OCI-M2 (cell line): ENCODE measurements at regions not wholly inside any gene's neighbourhood (a gene's known extent, or its start where the extent isn't known, plus 50 kb on each side); places are given as distances from the start of the nearest gene placed in this dataset.
"Not testable (repeated sequence)": the region's sequence is repeated elsewhere in the genome, so short reads cannot be mapped to it uniquely, and the experiment has no call there.

Experiments used
- DNase-seq: peaks from one replicate; lab custom pipeline; 2025; ENCODE audit not compliant: unreplicated experiment; lab: John Stamatoyannopoulos, UW

DNA sequence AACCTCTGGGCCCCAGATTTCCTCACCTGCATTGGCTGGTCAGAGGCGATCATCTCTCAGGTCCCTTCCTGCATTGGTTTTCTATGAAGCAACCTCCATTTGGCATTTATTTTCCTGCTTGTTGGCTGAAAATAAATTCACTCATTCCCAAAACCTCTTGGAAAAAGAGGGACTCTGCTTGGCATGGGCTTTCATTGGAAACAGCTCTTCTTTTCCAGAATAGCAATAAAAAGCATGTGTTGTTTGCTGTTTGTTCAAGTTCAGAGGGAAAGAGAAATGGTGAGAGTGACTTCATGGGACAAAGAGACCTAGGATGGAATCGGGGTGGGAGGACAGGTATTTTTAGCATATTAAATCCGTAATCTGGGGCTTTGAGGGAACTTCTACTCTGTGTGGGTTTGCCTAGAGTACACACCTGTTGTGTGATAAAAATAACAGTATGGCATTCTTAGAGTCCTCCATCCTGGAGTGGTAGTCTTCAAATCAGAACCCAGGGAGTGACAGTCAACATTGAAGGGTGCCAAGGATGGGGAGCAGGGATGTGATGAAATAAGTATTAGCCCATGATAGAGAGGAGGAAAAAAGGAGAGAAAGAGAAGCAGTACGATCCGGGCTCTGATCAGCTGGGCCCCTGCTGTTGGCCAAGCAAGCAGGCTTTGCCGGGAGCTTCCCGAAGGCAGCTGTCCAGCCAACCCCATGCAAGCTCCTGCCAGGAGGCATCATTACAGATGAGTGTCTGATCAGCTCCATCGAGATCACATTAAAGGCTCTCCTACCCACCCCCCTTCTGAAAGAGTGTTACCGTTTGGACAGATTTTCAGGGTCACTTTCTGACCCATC, 131.9 kb upstream of the NFIA start:
- no peak for DNase-seq

DNA sequence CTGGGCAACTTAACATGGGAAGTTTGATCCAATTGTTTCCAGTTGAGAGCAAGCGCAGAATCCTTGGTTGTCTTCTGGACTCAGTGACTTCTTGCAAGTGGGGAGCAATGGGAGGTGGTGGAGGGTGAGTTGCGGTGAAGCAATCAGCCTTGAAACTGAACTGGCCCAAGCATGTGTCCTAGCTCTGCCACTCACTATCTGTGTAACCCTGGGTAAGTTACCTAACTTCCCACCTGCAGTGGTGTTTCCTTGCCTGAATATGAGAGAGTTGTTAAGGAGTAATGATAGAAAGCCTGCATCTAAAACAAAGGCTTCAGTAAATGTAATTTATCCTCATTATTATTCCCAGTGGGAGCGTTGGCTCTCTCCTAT, 132.5 kb upstream of the NFIA start:
- DNase-seq: no peak

DNA sequence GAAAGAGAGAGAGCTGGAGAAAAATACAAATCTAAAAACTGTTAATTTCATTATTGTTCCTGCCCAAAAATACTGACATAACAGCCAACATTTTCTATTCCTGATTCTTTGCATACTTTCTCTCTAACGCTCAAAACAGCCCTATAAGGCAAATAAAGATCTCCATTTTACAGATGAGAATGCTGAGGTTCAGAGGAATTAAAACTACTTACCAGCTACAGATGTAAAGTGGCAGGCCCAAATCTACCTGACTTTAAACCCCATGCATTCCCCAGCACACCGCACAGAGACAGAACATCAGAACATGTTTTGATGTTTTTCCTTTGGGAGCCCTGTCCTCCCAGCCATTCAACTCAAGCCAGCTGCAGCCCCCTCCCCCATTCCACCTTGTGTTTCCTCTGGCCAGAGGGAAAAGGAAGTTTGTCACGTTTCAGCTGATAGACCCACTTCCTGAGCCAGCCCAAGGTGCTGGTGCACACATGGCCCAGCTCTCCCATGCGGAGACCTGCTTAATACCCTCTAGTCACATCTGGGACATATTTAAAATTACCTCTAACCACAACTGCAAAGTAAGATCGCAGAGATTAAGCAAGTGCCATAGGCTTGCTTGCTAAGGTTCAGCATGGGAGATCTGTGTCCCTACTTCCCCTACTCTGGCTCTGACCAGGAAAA, 133.1 kb upstream of the NFIA start:
- DNase-seq: no peak

DNA sequence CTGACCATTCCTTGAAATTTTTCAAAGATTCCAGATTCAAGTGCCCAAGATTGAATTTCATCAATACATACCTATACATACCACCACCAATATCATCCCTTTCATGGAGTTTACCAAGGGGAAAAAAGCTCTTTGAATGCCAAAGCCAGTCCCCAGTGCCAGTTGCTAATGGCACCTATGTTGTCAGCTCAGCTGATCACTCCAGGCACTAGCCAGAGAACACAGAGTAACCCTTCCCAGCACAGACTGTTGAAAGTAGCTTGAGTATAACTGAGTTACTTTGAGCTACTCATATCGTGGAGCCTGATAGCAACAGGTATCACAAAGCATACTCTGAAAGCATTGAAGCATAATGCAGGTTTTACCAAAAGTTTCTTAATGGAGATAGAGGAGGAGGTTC, 133.9 kb upstream of the NFIA start:
- no peak for DNase-seq

DNA sequence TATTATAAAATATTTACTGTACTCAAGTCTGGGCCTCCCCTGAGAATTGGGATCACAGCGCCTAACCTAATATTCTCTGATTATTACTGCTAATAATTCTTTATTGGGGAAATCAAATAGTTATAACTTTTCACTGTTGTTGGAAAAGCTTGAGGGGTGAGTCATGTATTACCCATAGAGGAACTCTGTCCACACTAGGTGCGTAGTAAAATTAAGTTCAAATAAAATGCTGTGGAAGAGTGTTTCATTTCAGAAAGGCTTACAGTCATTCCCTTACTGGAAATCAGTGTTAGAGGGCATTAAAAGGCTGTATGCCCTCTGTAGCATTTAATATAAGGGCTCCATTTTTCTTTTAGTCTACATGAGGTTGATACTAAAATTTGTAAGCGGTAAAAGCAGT, 135.0 kb upstream of the NFIA start:
- no peak for DNase-seq

DNA sequence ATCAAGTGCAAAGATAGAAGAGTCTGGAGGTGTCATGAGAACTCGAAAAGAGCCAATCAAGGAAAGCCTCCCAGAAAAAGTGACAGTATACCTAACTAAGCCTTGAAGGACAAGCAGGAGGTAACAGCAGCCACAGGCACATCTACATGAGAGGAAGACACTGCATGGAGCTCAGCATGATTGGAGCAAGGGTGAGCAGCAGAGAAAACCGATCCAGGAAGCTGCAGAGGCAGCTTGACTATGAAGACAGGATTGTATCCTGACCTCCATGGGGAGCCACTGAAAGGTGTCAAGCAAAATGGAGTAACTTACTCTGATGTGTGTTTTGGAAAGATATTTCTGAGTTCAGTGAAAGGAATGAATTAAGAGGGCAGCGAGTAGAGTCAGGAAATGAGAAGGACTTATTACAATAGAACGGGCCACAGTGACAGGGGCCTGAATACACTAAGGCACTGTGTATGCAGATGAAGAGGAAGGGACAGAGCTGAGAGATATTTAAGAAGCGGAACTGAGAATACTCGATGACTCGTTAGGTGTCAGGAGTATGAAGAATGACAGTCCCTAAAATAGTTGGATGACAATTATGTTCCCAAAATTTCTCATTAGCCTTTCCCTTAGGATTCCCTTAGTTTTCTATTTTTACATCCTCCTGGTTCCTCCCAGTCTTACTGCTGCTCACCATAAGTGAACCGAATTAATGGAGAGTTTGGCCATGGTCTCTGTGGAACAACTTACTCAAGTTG, 139.3 kb upstream of the NFIA start:
- DNase-seq: no peak

DNA sequence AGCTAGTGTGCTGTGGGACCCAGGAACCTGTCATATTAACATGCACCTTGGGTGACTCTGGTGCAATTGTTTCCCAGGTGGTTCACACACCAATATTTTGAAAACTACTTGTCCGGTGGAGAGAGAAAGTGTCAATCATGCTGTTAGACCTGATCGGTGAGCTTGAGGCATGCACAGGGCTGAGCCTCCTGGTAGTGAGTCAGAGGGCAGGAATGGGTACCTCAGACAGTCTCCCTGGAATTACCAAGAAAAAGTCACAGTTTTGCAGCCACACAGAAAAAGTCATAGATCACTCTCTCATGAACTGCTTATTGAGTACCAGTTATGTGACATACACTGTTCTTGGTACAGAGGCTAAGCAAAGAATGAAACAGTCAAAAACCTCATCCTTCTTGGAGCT, 140.1 kb upstream of the NFIA start:
- no peak for DNase-seq

DNA sequence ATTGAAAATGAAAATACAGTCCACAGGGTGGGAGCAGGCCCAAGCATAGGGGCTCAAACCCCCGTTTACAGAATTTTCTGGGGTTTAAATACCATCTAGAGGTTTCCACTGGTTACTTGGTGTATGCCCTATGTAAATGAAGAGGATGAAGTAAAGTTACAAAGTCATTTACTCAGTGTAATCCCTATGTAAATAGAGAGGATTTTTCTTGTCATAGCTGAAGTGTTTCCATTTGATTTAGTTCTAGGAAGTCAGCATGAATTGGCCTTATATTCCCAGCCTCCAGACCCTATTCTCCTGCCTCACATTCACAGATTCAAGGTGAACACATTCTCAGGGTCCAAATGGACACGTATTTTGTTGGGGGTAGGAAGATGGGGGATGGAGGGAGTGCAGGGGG, 141.7 kb upstream of the NFIA start:
- not testable (repeated sequence) for DNase-seq

DNA sequence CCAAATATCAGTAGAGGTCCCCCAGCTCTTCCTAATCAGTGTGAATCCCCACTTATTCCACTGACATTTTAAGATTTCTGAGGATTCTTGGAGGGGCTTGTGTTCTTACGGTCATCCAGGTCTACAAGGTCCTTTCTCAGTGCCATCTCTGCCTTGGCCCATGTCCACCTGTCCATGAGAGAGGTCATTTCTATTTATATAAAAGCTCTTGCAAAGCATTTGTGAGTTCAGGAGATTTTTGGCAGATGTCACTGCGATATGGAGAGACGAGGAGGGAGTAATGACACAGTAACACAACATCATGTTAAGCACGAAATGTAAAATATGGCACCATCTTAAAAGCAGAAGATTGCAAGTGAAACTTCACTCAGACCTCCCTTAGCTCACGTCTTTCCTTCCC, 144.6 kb upstream of the NFIA start:
- no peak for DNase-seq

DNA sequence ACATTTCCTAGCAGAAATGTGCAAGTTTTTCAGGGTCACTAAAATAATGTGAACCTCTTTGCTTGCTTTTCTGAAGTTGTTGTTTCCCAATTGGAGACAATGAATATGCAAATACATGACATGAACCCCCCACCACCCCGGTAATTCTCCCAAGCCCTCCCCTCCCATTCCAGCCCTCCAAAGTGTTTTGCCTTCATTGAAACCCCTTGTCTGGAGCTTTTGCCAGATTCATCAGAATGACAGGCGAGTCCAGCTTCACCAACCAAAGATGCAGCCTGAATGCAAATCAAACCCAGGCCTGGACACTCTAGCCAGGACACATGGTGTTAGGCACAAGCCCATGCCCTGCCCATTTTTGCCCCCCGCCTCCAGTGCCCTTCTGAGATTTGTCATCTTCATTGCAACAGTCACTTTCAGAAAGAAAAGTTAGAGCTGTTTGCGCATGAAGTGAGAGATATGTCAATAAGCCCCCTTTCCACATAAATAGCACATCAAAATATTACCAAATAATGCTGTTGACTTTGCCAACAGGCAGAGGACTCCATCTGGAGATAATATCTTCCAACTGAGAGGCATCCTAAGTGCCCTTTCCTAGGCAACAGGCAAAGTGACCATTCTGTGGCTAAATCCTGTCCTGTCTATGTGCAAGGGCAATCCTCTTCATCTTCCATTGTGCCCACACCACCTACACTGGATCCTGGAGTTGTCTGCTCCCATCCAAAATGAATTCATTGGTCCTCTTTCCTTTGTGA, 145.6 kb upstream of the NFIA start:
- no peak for DNase-seq

DNA sequence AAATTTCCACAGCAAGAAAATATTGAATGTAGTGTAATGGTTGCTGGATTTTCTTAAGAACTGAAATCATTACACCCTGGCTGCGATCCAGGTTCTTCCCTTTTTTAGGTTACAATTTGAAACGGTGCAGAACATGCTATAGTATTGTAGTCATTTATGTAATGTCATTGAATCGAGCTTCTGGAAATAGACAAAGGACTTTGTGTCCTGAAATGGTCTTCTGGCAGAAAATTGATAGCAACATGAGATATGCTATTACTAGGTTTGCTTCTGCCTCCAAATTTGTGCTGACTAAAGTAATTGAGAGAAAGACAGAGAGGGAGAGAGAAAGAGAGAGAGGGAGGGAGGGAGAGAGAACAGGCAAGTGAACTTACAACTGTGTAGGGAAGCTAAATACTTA, 146.2 kb upstream of the NFIA start:
- DNase-seq: no peak

DNA sequence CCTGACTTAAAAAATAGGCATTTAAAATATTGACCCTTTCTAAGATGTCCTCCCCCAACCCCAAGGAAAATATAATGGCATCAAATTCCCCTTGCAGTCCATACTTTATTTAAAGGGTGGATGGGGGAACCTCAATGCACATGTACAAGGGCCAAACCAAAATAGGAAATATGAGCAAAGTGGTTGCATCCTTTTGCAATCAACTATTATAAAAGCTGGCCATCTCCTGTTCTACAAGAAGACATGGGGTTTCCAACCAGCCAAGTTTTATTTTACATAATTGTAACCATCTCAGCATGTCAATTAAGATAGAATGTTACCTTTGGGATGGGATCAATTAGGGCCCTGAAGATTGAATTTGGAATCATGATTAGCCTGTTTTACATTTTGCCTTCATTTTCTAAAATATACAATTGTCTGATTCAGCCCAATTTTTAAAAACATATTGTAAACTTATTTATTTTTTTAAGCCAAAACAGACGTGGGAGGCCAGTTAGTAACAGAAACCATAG, 146.7 kb upstream of the NFIA start:
- no peak for DNase-seq

DNA sequence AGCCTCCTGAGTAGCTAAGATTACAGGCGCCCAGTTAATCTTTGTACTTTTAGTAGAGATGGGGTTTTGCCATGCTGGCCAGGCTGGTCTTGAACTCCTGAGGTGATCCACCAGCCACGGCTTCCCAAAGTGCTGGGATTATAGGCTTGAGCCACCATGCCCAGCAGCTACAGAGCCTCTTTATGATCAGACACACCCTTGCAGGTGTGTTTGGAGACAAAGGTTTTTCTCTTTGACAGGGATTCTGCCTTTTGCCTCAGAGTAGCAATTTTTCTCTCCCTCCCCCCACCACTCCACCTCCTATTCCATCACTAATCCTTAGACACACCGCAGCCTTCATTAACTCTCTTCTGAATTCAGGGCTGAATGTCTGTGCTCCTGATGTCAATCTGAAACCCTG, 152.2 kb upstream of the NFIA start:
- DNase-seq: no peak

DNA sequence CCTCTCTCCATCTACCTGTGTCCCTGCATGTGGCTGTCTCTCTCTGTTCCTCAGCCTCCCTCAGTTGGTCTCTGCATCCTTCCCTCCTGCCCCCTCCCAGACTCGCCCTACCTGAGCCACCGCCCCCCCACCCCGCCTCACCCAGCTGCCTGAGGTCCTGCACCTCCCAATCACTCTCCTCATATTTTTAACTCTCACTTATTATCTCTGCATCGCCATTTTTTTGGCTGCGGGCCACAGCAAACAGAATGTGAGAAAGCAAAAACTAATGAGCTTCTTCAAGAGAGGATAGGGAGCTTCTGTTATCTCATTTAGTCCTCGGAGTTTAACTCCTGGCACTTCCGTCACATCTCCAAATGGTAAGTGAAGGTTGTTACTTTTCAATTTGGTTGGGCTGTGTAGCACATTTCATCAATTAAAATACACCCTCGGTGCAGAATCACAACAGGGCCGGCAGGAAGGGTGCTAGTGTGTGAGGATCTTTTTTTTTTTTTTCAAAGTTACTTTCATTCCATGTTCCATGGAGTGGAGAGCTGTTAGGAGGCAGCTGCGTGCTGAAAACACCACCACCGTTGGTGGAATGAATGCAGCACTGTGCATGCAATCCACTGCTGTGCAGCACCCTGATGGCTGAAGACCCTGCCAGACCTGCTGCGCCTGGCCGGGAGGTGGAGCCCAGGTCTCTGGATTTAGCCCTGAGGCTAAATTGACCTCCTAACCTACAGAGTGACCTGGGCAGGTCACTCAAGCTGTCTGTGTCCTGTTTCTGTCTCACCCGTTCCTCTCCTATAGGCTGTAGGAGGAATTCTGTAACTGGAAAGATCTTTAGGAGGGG, 157.2 kb upstream of the NFIA start:
- no peak for DNase-seq

DNA sequence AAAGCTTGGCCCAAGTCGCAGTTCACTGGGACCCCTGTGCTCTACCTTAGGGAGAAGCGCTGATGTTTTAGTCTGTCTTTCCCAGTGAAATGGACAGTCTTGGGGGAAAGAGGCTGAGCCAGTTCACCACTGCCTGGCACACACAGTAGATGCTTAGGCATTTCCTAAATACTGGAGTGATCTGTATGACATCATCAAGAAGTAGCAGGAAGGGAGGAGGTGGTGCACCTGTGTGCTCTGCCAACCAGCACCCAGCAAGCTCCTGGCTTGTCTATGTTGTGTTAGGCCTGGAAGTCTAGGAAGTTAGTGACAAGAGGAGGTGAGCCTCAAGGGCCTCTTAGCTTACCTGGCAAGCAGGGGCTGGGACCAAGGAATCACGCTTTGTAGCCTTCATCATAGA, 158.2 kb upstream of the NFIA start:
- DNase-seq: no peak

DNA sequence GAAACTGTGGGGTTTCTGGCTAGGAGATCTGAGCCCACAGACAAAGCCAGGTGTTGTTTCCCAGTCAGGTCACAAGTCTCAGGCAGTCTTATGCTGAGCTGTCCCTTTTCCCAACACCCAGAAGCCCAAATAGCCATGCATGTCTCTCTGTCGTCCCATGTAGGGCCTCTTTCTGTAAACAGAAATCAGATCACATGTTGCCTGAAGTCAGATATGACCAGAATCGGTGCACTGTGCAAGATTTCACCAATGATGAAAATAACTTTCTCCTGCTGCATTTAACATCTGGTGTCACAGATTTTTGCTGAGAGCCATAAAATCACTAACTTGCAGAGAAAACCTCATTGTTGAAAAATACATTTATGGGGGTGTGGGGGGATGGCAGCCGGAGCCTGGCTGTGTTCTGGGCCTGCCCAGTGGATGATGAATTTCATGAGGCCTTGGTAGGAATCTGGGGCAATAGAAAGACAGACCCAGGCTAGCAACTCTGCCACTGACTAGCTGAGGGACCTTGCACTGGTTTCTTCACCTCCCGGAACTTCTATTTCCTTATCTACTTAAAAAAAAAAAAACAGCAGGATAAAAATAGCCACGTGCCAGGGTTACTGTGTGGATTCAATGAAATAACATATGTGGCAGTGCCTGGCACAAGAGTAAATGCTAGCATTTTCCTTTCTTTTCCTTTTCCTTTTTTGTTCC, 158.8 kb upstream of the NFIA start:
- DNase-seq: no peak

DNA sequence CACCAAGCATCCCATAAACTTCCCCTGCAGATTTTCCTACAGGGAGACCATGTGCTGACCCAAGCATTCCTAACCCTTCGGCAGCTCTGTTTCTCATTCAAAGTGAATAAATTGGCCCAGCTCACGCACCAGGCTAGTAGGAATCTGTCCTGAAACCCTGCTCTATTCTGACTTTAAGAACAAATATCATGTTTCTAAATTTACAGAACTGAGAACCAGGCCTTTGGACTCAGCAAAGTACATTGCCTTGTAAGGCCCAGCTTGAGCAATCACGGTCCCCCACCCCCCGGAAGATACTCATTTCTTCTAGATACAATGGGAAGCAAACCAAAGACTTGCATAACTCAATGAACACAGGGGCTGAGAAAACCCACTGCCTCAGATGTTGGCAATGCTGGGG, 160.1 kb upstream of the NFIA start:
- DNase-seq: no peak

DNA sequence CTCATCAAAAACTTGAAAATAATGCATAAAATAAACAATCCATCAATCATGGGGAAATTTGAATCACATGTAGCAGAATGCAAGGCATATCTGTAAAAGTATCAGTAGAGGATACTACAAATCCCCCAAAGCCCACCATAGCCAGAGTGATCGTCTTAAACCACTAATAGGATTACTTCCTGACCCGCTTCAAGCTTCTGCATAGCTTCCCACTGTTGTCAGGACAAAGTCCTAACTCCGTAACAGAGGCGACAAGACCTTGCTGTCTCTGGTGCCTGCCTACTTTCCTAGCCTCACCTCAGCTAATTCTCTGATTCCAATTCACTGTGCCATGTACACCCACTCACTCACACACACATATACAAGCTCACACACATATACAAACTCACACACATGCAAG, 161.2 kb upstream of the NFIA start:
- DNase-seq: no peak

DNA sequence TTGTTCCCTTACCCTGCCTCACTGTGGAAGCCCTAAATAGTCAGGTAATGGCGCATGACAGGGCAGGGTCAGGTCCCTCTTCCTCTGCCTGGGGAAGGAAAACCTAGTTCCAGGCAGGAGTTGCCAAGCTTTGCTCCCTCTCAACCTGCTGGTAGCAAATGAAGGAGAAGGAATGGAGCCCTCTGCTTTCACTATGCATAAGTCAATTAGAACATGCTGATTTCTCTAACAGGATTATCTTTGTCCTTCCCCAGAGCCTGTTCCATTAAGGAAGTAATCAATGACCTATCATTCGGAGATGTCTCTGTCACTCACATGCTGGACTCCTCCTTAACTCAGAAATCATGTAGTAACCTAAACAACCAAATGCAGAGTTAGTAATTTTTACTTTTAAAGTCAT, 161.8 kb upstream of the NFIA start:
- no peak for DNase-seq

DNA sequence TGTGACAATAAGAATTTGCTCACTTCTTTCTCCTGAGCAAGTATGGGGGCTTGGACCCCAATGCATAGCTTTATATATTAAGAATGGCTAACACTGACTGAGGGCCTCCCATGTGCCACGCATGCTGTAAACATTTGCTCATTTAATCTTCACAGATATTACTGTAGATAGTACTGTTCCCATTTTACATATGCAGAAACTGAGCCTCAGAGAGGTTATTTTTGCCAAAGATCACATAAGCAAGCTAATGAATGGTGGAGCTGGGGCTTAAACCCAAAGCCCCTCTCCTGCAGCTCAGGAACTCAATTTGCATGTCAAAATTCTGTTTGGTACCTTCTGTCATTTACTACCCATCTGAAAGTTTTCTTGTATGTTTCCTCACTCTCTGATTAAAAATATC, 163.5 kb upstream of the NFIA start:
- DNase-seq: no peak
